Ureter (tissue), 1 donor: ENCODE measurements at regions not wholly inside any gene's neighbourhood (a gene's known extent, or its start where the extent isn't known, plus 50 kb on each side); places are given as distances from the start of the nearest gene placed in this dataset.
"Not testable (repeated sequence)": the region's sequence is repeated elsewhere in the genome, so short reads cannot be mapped to it uniquely, and the experiment has no call there.

ENCODE experiments used
- DNase-seq: peaks from one replicate; pipeline ENCODE4 v3.0.0-alpha.2; 2020; ENCODE audit warnings: low spot score
- donor health status: DM: yes; HTN: yes; CAD: no.

GRCh38 chr5:176060472-176061268 lies 92.6 kb upstream of the THOC3 start:
- DNase-seq = not testable (repeated sequence)

GRCh38 chr5:176061269-176061622 lies 93.1 kb upstream of the THOC3 start:
- not testable (repeated sequence) for DNase-seq

GRCh38 chr5:176061660-176062059 lies 93.5 kb upstream of the THOC3 start:
- not testable (repeated sequence) for DNase-seq

DNA sequence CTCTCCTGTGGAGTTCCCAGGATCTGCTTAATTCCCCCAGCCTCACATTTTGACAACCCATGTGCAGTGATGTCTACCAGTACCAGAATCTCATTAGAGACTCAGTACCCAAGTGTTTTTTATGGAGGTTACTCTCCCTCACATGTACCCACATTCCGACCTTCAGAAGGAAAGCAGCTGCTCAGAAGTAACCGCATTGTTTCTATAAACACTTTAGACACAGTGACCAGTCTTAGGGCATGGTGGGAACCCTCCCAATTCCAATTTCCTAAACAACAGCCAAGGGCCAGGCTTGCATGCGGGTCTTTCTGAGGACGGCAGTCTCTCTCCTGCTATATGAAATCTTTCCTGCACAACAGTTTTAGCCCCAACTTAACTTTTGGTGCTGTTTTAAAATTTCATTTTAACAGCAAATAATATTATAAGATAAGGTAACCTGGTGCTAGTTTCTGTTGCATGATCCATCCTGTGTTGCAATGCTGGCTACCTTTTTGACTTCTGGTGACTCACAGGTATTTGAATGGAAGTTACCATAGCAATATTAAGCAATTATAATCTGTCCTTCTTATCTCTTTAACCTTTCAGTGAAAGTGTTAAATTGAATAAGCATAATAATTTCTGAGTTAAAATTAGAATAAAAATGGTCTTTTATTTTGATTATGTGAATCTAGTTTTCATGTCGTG lies 98.3 kb upstream of the THOC3 start:
- DNase-seq = not testable (repeated sequence)

DNA sequence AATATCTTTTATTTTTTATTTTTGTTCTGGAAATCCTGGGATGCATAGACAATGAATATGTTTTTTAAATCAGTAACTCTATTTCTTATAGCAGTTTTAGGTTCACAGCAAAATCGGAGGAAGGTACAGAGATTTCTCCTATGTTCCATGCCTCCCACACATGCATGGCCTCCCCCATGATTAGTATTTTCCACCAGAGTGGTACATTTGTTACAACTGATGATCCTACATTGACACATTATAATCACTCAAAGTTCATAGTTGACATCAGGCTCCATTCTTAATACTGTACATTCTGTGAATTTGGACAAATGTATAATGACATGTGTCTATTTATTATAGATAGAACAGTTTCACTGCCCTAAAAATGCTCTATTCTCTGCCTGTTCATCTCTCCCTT lies 99.0 kb upstream of the THOC3 start:
- DNase-seq = not testable (repeated sequence)

- DNase-seq = not testable (repeated sequence)
Measured at GRCh38 chr5:176067948-176068347, 99.8 kb upstream of the THOC3 start.

DNA sequence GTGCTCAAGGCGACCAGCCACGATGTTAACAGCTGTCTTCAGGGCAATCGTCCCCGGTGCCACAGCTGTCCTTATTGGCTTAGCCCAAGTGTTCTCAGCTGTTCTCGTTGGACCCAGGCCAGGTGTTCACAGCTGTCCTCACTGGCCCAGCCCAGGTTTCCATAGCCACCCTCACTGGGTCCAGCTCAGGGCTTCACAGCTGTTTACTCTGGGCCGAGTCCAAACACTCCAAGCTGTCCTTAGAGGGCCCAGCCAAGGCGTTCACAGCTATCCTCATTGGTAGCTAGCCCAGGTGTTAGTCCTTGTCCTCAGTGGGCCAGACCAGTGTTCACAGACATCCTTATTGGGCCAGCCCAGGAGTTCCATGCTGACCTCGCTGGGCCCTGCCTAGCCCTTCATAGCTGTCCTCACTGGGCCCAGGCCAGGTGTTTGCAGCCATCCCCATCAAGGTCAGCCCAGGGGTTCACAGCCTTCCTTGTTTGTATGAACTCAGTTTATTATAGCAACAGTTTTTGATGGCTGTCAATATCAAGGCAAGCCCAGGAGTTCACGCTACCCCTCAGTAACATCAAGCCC lies 106.0 kb upstream of the THOC3 start:
- DNase-seq = not testable (repeated sequence)

GRCh38 chr5:176083717-176084116 lies 115.6 kb upstream of the THOC3 start:
- DNase-seq = not testable (repeated sequence)

DNA sequence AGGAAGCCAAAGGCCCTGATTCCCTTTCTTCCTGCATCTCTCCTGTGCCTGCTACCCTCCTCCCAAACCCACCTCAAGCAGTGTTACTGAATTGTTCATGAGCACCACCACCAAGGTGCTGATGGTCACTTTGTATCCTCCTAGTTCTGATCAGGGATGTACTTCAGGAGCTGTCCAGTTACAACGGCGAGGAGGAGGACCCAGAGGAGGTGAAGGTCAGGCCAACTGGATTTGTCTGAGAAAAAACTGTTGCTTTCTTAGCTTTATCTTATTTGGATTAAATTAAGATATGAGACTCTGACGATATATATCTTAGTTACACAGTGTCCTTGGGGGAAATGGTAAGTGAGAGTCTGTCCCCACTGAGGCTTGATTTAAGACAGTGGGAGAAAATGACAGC lies 135.0 kb upstream of the THOC3 start:
- not testable (repeated sequence) for DNase-seq

- not testable (repeated sequence) for DNase-seq
Measured at GRCh38 chr5:176112888-176113287, 125.3 kb upstream of the SIMC1 start.

DNA sequence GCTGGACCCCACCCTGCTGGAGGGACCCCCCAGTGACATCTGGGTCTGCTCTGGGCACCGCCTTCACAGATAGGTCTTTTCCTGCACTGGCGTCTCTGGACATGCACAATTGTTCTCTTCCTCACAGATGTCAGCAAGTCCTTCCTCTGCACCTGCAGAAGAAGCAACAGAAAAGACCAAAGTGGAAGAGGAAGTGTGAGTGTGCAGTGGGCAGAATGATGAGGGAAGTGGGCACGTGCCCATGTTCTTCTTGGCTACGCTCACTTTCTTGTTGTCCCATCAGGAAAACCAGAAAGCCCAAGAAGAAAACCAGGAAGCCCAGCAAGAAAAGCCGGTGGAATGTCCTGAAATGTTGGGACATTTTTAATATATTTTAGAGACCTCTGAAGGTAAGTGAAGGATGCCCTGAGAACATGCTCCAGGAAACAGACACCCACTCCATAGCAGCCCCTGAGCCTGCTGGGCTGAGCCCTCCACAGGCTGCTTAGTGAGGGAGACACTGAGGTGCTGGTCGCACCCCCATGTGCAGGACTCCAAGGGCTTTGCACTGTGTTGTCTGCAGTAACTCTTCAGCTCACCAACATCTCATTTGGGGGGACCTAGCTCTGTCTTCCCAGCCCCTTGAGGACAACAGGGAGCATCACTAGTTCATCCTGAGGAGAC lies 124.4 kb upstream of the SIMC1 start:
- not testable (repeated sequence) for DNase-seq

GRCh38 chr5:176114825-176115224 lies 123.4 kb upstream of the SIMC1 start:
- not testable (repeated sequence) for DNase-seq

DNA sequence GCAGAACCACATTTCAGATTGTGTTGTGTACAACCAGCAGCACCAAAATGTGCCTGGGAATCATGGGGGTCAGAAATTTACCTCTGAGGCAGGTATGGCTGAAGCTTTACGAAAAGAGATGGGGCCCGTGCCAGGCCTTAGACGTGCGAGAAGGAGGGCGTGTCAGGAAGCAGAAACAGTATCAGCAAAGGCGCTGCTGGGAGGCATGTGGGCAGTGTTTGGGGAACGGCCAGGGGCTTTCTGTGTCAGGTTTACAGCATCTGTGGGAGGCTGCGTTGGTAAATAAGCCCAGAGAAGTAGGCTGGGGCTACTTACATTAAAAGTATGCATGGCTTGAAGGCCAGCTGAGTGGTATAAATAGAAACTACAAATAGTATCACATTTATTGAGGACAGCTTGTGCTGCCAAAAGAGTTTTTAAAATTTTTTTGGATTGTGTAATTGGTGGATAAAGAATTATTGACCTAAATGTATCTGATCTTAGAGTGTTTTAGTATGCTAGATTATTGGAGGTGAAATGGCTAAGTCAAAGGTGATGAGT lies 120.5 kb upstream of the SIMC1 start:
- not testable (repeated sequence) for DNase-seq

- DNase-seq = not testable (repeated sequence)
Measured at GRCh38 chr5:176122361-176122760, 115.9 kb upstream of the SIMC1 start.

DNA sequence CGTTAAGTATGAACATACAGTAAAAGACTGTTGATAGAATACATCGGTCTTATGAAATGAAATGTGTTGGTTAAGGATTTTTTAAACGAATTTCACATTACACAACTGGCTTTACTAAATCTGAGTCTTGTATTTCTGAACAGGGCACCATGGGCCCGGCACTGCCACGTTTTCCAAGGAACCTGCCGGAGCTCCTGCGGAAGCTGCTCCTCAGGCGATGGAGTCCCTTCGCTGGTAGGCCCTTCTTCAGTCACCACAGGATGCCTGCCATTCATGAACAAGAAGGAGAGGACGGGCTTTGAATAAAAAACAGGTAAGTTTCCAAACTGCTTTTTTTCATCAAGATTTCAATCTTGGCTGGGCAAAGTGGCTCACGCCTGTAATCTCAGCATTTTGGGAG lies 114.1 kb upstream of the SIMC1 start:
- DNase-seq = not testable (repeated sequence)

GRCh38 chr5:176131771-176132170 lies 106.5 kb upstream of the SIMC1 start:
- no peak for DNase-seq

GRCh38 chr5:176132471-176133288 lies 105.5 kb upstream of the SIMC1 start:
- DNase-seq = no peak

DNA sequence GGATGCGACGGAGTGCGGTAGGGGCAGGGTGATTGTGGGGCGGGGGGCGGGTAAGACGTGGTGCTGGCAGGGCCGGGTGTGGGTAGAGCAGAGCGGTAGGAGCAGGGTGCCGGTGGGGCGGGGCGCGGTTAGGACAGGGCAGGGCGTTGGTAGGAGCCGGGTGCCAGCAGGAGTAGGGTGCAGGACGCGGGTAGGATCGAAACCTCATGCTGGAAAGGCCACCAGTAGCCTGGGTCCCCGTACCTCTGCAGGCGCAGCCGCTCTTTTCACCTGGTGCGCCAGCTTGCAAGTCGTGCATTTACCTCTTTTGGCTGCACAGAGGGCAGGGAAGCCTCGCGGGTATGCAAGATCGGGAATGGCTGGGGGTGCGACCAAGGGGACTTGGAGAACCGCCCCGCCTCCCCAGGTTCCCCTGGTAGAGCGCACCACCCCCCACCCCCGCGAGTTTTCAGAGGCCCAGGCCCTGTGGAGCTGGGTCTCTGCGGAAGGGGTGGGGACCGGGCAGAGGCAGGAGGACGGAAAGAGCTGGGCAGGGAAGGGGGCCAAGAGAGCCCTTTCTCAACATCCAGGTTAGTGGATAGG lies 104.8 kb upstream of the SIMC1 start:
- no peak for DNase-seq

GRCh38 chr5:176133877-176134276 lies 104.3 kb upstream of the SIMC1 start:
- no peak for DNase-seq

DNA sequence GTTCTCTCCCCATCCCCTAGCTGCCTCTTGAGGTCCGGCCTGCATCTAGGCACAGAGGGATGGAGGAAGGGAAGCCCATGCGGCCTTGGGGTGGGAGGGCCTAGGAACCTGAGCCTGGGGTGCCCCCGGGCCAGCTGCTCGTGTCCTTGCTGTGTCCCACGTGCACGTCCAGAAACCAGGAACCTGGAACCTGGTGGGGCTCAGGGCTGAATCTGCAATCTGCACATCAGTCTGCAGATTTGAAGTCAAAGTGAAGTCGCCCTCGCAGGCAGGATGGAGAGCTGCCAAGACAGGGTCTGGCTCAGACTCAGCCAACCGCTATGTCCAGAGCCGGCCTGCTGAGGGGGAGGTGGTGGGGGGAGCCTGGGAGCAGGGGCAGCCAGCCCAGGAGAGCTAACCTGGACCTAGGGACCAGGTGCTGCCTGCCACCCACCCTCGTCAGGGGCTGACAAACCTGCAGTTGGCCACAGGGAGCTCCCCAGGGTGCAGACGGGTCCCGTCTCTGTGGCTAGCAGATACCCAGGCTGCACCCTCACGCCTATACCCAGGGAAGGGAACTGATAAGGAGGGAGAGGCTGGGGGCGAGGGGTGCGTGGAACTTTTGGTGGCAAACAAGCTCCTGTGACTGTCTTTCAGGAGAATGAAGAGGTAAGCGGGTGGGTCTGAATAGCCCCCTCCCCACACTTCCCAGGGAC lies 103.5 kb upstream of the SIMC1 start:
- DNase-seq = no peak
